ENCODE measurements at regions not wholly inside any gene's neighbourhood (a gene's known extent, or its start where the extent isn't known, plus 50 kb on each side); places are given as distances from the start of the nearest gene placed in this dataset.

- Histone ChIP-seq H3K4me1 (ENCODE audit: insufficient read depth, low read length, poor library complexity, severe bottlenecking) (no peaks in the 10 kb centered on the region), H3K36me3 (ENCODE audit: insufficient read depth, low read length, poor library complexity, severe bottlenecking) (no peaks in the 10 kb centered on the region), H3K27ac (ENCODE audit: low read depth, low read length, poor library complexity, severe bottlenecking) (no peak overlapping the region), H3K9me3 (ENCODE audit: low read depth, low read length, poor library complexity, severe bottlenecking) (no peaks in the 10 kb centered on the region), H3K4me3 (ENCODE audit: low read depth, low read length, poor library complexity, severe bottlenecking) (no peak overlapping the region), H3K27me3 (replicated peaks; ENCODE audit: insufficient read depth, low read depth, low read length, poor library complexity) (no peaks in the 10 kb centered on the region)
- POLR2A ChIA-PET (ENCODE audit: low non-redundant PET), result no interaction called here
- intact Hi-C loops (cut with micrococcal nuclease; ENCODE audit: unreplicated experiment), result no loop called here
- CTCF ChIA-PET, result no interaction called here
- TF ChIP-seq CTCF (conservative IDR thresholded peaks at IDR 0.05; ENCODE audit: low read depth, low read length), result no peak
- TF ChIP-seq EZH2 (IDR thresholded peaks at IDR 0.05; ENCODE audit: borderline replicate concordance, low read depth, low read length, poor library complexity, severe bottlenecking), result no peak
- no TSS peak for BruUV-seq (replicated peaks)
- no peak for DNase-seq (ENCODE audit: low spot score)
These were observed 255.1 kb upstream of the KCNIP4 start for GRCh38 chr4:22203711-22204011.

GRCh38 chr4:22202975-22203710 lies 254.6 kb upstream of the KCNIP4 start:
- CTCF ChIA-PET, result no interaction called here

GRCh38 chr4:22202246-22202974 lies 253.8 kb upstream of the KCNIP4 start:
- intact Hi-C loops (cut with micrococcal nuclease; ENCODE audit: unreplicated experiment), result no loop called here
- H3K27me3 ChIP-seq (replicated peaks; ENCODE audit: insufficient read depth, low read depth, low read length, poor library complexity), result no peaks in the 10 kb centered on the region
- H3K27ac ChIP-seq (ENCODE audit: low read depth, low read length, poor library complexity, severe bottlenecking), result no peak overlapping the region
- TF ChIP-seq EZH2 (IDR thresholded peaks at IDR 0.05; ENCODE audit: borderline replicate concordance, low read depth, low read length, poor library complexity, severe bottlenecking) (no peak), CTCF (conservative IDR thresholded peaks at IDR 0.05; ENCODE audit: low read depth, low read length) (no peak)
- POLR2A ChIA-PET (ENCODE audit: low non-redundant PET), result no interaction called here
- H3K4me1 ChIP-seq (ENCODE audit: insufficient read depth, low read length, poor library complexity, severe bottlenecking), result no peaks in the 10 kb centered on the region
- no peak for DNase-seq (ENCODE audit: low spot score)
- no peaks in the 10 kb centered on the region for H3K9me3 ChIP-seq (ENCODE audit: low read depth, low read length, poor library complexity, severe bottlenecking)
- no peaks in the 10 kb centered on the region for H3K36me3 ChIP-seq (ENCODE audit: insufficient read depth, low read length, poor library complexity, severe bottlenecking)
- CTCF ChIA-PET, result no interaction called here
- H3K4me3 ChIP-seq (ENCODE audit: low read depth, low read length, poor library complexity, severe bottlenecking), result no peak overlapping the region
- BruUV-seq (replicated peaks), result no TSS peak

More at GRCh38 chr4:22202975-22203710, 254.6 kb upstream of the KCNIP4 start:
- intact Hi-C loops (cut with micrococcal nuclease; ENCODE audit: unreplicated experiment), result no loop called here
- no TSS peak for BruUV-seq (replicated peaks)
- Histone ChIP-seq H3K27me3 (replicated peaks; ENCODE audit: insufficient read depth, low read depth, low read length, poor library complexity) (no peaks in the 10 kb centered on the region), H3K27ac (ENCODE audit: low read depth, low read length, poor library complexity, severe bottlenecking) (no peak overlapping the region), H3K4me1 (ENCODE audit: insufficient read depth, low read length, poor library complexity, severe bottlenecking) (no peaks in the 10 kb centered on the region), H3K4me3 (ENCODE audit: low read depth, low read length, poor library complexity, severe bottlenecking) (no peak overlapping the region), H3K9me3 (ENCODE audit: low read depth, low read length, poor library complexity, severe bottlenecking) (no peaks in the 10 kb centered on the region), H3K36me3 (ENCODE audit: insufficient read depth, low read length, poor library complexity, severe bottlenecking) (no peaks in the 10 kb centered on the region)
- POLR2A ChIA-PET (ENCODE audit: low non-redundant PET), result no interaction called here
- TF ChIP-seq CTCF (conservative IDR thresholded peaks at IDR 0.05; ENCODE audit: low read depth, low read length), result no peak
- TF ChIP-seq EZH2 (IDR thresholded peaks at IDR 0.05; ENCODE audit: borderline replicate concordance, low read depth, low read length, poor library complexity, severe bottlenecking), result no peak
- no peak for DNase-seq (ENCODE audit: low spot score)
